ENCODE measurements at regions not wholly inside any gene's neighbourhood (a gene's known extent, or its start where the extent isn't known, plus 50 kb on each side); places are given as distances from the start of the nearest gene placed in this dataset.

GRCh38 chr1:38677311-38677710, 182.3 kb downstream of the RRAGC start:
- no peak for DNase-seq (ENCODE audit: low read depth)
- TF ChIP-seq CTCF (IDR thresholded peaks at IDR 0.05; ENCODE audit: insufficient read depth, low read depth, low read length, missing control alignments): no peak
- no peak overlapping the region for H3K4me3 ChIP-seq (ENCODE audit: low read length)

- TF ChIP-seq CTCF (IDR thresholded peaks at IDR 0.05; ENCODE audit: insufficient read depth, low read depth, low read length, missing control alignments): no peak
- no peak overlapping the region for H3K4me3 ChIP-seq (ENCODE audit: low read length)
- no peak for DNase-seq (ENCODE audit: low read depth)
Observed at GRCh38 chr1:38672692-38673091, 186.9 kb downstream of the RRAGC start.

GRCh38 chr1:38671221-38671620, 188.4 kb downstream of the RRAGC start:
- TF ChIP-seq CTCF (IDR thresholded peaks at IDR 0.05; ENCODE audit: insufficient read depth, low read depth, low read length, missing control alignments): no peak

GRCh38 chr1:38670544-38671122, 188.9 kb downstream of the RRAGC start:
- DNase-seq (ENCODE audit: low read depth): no peak

More at GRCh38 chr1:38671221-38671620, 188.4 kb downstream of the RRAGC start:
- no peak overlapping the region for H3K4me3 ChIP-seq (ENCODE audit: low read length)
- no peak for DNase-seq (ENCODE audit: low read depth)

GRCh38 chr1:38667626-38668025, 191.9 kb downstream of the RRAGC start:
- TF ChIP-seq CTCF (IDR thresholded peaks at IDR 0.05; ENCODE audit: insufficient read depth, low read depth, low read length, missing control alignments): no peak
- no peak for DNase-seq (ENCODE audit: low read depth)
- no peak overlapping the region for H3K4me3 ChIP-seq (ENCODE audit: low read length)

More at GRCh38 chr1:38670544-38671122, 188.9 kb downstream of the RRAGC start:
- no peak for TF ChIP-seq CTCF (IDR thresholded peaks at IDR 0.05; ENCODE audit: insufficient read depth, low read depth, low read length, missing control alignments)
- H3K4me3 ChIP-seq (ENCODE audit: low read length): no peak overlapping the region

- TF ChIP-seq CTCF (IDR thresholded peaks at IDR 0.05; ENCODE audit: insufficient read depth, low read depth, low read length, missing control alignments): no peak
- no peak for DNase-seq (ENCODE audit: low read depth)
- H3K4me3 ChIP-seq (ENCODE audit: low read length): no peak overlapping the region
Observed at GRCh38 chr1:38662126-38662525, 197.4 kb downstream of the RRAGC start.

- no peak for TF ChIP-seq CTCF (IDR thresholded peaks at IDR 0.05; ENCODE audit: insufficient read depth, low read depth, low read length, missing control alignments)
- no peak for DNase-seq (ENCODE audit: low read depth)
- H3K4me3 ChIP-seq (ENCODE audit: low read length): no peak overlapping the region
Observed at GRCh38 chr1:38658883-38659282, 200.7 kb downstream of the RRAGC start.

Data from epithelial cell of esophagus (primary cell).